Activated T-cell treated with anti-CD3 and anti-CD28 coated beads, Interleukin-2, amount 50 U/mL, for 4 hours (primary cell): ENCODE measurements at regions not wholly inside any gene's neighbourhood (a gene's known extent, or its start where the extent isn't known, plus 50 kb on each side); places are given as distances from the start of the nearest gene placed in this dataset.

Source experiments
- ATAC-seq, 2 donors: fragments of 200-7000 bp; cut with Tn5 transposase; one replicate each; pipeline ENCODE4 v1.10.0; 2021
- DNase-seq: peaks from one replicate; pipeline ENCODE4 v3.0.0-alpha.2; 2020
- H3K27me3 Mint-ChIP-seq: one replicate; pipeline ENCODE4 v1.8.0; 2021; ENCODE audit warnings: low read depth, mixed read lengths
- H3K36me3 Mint-ChIP-seq: one replicate; pipeline ENCODE4 v1.8.0; 2022; ENCODE audit warnings: mixed read lengths; ENCODE audit not compliant: insufficient read depth
- H3K4me1 Mint-ChIP-seq: one replicate; pipeline ENCODE4 v1.8.0; 2021; ENCODE audit warnings: low read depth, mixed read lengths
- H3K4me3 Mint-ChIP-seq: one replicate; pipeline ENCODE4 v1.8.0; 2021; ENCODE audit warnings: mild to moderate bottlenecking, moderate library complexity, mixed read lengths
- H3K9me3 Mint-ChIP-seq: one replicate; pipeline ENCODE4 v1.8.0; 2021; ENCODE audit warnings: mixed read lengths

DNA sequence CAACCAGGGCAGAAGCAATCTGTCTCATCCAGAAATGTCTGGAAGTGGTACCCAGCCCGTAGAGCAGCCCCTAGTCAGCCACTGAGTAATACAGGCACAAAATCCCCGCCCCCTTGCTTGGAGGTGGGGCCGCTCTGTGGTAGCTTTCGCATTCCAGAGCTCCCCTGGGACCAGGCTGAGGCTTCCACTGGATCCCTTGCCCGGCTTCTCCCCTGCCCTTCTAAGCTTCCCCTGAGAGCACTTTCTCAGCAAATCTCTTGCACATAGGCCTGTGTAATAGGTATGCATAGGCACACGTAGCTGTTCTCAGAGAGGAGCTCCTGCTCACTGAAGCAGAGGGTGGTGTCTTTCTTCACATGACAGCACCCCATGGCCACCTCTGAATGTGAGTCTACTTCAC, 144.2 kb downstream of the BMS1 start:
- Mint-ChIP-seq H3K36me3 (no peaks in the 10 kb centered on the region), H3K27me3 (peaks cover 29% of the 10 kb centered on the region), H3K4me1 (no peaks in the 10 kb centered on the region), H3K4me3 (no peak overlapping the region), H3K9me3 (peaks cover 10% of the 10 kb centered on the region)
- no peak for DNase-seq
- no peak for ATAC-seq

- H3K27me3 Mint-ChIP-seq, result peaks cover 35% of the 10 kb centered on the region
Measured at GRCh38 chr10:42928064-42928463, 145.5 kb downstream of the BMS1 start.

DNA sequence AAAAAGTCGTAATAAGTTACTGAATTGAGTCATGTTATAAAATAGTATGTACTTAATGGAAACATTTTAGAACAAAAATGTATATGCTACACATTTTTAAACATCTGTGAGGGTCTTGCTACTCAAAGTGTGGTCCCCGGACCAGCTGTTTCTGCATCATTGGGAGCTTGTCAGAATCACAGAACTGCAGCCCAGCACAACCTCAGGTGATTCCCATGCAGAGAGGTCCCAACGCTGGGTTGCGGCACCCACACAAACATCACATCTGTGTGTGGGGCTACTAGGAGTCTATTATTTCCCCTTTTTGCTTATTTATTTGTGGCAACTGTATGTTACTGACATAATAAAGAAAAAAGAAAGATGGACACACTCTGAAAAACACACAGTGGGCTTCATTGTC, 146.6 kb downstream of the BMS1 start:
- Mint-ChIP-seq H3K36me3 (no peaks in the 10 kb centered on the region), H3K27me3 (peaks cover 44% of the 10 kb centered on the region), H3K4me1 (peaks cover 9% of the 10 kb centered on the region), H3K9me3 (no peaks in the 10 kb centered on the region), H3K4me3 (no peak overlapping the region)
- DNase-seq, result no peak
- ATAC-seq, result no peak

More at GRCh38 chr10:42928064-42928463, 145.5 kb downstream of the BMS1 start:
- Mint-ChIP-seq H3K9me3 (peaks cover 1% of the 10 kb centered on the region), H3K4me3 (no peak overlapping the region), H3K4me1 (peaks cover 4% of the 10 kb centered on the region), H3K36me3 (no peaks in the 10 kb centered on the region)
- ATAC-seq, result no peak
- DNase-seq, result no peak

DNA sequence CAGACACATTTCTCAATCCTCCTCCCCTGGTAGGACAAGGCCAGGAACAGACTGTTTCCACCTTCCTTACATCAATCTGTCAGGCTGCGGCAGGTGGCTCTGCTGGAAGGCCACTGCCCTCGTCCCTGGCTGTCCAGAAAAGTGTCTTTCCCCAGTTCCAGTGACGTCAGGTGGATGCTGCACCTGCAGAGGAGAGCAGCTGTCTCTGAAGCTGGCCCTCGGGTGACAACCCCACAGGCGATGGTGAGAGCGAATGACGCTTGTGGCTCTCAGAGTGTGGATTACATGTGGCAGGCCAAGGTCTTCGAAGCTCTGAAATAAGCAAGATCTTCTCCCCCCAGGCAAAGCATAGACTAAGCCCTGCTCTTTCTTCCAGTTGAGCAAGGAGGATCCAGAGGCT, 146.9 kb upstream of the RET start:
- Mint-ChIP-seq H3K4me1 (peaks cover 11% of the 10 kb centered on the region), H3K36me3 (no peaks in the 10 kb centered on the region), H3K27me3 (peaks cover 50% of the 10 kb centered on the region), H3K9me3 (no peaks in the 10 kb centered on the region), H3K4me3 (no peak overlapping the region)
- DNase-seq (no peak), ATAC-seq (no peak)

GRCh38 chr10:42930516-42931192, 146.2 kb upstream of the RET start:
- no peaks in the 10 kb centered on the region for H3K36me3 Mint-ChIP-seq
- ATAC-seq (no peak), DNase-seq (no peak)
- H3K4me3 Mint-ChIP-seq, result no peak overlapping the region
- peaks cover 50% of the 10 kb centered on the region for H3K27me3 Mint-ChIP-seq
- peaks cover 11% of the 10 kb centered on the region for H3K4me1 Mint-ChIP-seq
- H3K9me3 Mint-ChIP-seq, result no peaks in the 10 kb centered on the region

GRCh38 chr10:42932116-42932515, 144.8 kb upstream of the RET start:
- DNase-seq, result no peak
- peaks cover 11% of the 10 kb centered on the region for H3K4me1 Mint-ChIP-seq
- no peaks in the 10 kb centered on the region for H3K36me3 Mint-ChIP-seq
- H3K27me3 Mint-ChIP-seq, result peaks cover 51% of the 10 kb centered on the region
- no peak overlapping the region for H3K4me3 Mint-ChIP-seq
- no peak for ATAC-seq
- no peaks in the 10 kb centered on the region for H3K9me3 Mint-ChIP-seq

DNA sequence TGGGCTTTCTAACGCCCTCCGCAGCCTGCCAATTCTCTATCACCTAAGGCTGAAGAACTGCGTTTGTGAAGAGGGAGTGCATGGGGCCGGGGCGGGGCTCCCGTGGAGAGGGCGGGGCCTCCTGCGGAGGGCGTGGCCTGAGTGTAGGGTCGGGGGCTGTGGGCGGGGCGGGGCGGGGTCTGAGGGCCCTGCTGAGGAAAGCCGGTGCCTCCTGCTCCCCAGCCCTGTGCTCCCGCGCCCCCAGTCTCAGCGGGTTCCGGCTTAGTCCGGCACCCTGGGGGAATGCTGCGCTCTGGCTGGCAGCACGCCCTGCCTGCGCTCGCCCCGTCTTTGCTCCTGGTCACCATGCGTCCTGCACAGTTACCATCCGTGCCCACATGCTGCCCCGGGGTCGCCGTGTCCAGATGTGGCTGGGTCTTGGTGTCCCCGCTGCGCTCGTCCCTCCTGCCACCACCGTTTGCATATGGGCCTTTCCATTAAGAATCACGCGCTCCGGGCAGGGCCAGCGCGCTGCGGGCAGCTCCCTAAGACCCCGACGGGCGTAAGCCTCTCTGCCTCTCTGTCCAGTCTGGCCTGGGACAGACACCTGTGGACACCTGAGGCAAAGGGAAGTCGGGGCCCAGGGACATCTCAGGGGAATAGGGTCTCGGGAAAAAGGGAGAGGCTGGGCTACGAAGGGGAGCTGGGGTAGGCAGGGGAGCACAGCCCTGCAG, 144.0 kb upstream of the RET start:
- Mint-ChIP-seq H3K4me1 (peaks cover 11% of the 10 kb centered on the region), H3K36me3 (no peaks in the 10 kb centered on the region), H3K27me3 (peaks cover 45% of the 10 kb centered on the region), H3K9me3 (no peaks in the 10 kb centered on the region), H3K4me3 (peak overlapping the region; percentile 74)
- ATAC-seq, result peak; percentile 65 to 72
- peak; percentile 67 for DNase-seq

- peak; percentile 38 for DNase-seq
- H3K9me3 Mint-ChIP-seq, result no peaks in the 10 kb centered on the region
Measured at GRCh38 chr10:42933448-42934340, 143.2 kb upstream of the RET start.

GRCh38 chr10:42934351-42934811, 142.5 kb upstream of the RET start:
- Mint-ChIP-seq H3K4me3 (no peak overlapping the region), H3K27me3 (peaks cover 39% of the 10 kb centered on the region)

More at GRCh38 chr10:42933448-42934340, 143.2 kb upstream of the RET start:
- peak; percentile 61 to 75 for ATAC-seq
- Mint-ChIP-seq H3K36me3 (no peaks in the 10 kb centered on the region), H3K27me3 (peaks cover 39% of the 10 kb centered on the region), H3K4me3 (peak overlapping the region; percentile 74), H3K4me1 (peaks cover 11% of the 10 kb centered on the region)

DNA sequence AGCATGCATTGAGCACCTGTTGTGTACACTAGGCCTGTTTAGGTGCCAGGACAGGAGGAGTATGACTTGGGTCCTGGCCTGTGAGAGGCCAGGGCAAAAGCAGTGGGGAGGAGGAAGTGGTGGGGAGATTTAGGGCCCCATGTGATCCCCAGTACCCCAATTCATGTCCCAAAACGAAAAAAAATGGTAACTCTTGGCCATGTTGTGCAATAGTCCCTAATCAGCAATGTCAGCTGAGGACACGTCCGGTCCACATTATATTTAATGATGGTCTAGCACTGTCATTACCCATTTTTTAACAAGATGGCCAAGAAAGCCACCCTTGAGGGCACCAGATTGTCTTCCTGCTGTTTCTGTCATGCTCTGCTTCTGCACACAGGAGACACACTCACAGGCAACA, 142.0 kb upstream of the RET start:
- Mint-ChIP-seq H3K27me3 (peaks cover 36% of the 10 kb centered on the region), H3K4me3 (no peak overlapping the region), H3K36me3 (no peaks in the 10 kb centered on the region), H3K9me3 (no peaks in the 10 kb centered on the region), H3K4me1 (peaks cover 11% of the 10 kb centered on the region)
- no peak for DNase-seq
- no peak for ATAC-seq

More at GRCh38 chr10:42934351-42934811, 142.5 kb upstream of the RET start:
- no peaks in the 10 kb centered on the region for H3K9me3 Mint-ChIP-seq
- DNase-seq, result no peak
- ATAC-seq, result no peak
- H3K36me3 Mint-ChIP-seq, result no peaks in the 10 kb centered on the region
- peaks cover 11% of the 10 kb centered on the region for H3K4me1 Mint-ChIP-seq

- H3K9me3 Mint-ChIP-seq, result no peaks in the 10 kb centered on the region
- ATAC-seq (no peak), DNase-seq (no peak)
- peaks cover 34% of the 10 kb centered on the region for H3K27me3 Mint-ChIP-seq
- H3K36me3 Mint-ChIP-seq, result no peaks in the 10 kb centered on the region
- no peak overlapping the region for H3K4me3 Mint-ChIP-seq
- peaks cover 11% of the 10 kb centered on the region for H3K4me1 Mint-ChIP-seq
Measured at GRCh38 chr10:42935466-42935865, 141.4 kb upstream of the RET start.

DNA sequence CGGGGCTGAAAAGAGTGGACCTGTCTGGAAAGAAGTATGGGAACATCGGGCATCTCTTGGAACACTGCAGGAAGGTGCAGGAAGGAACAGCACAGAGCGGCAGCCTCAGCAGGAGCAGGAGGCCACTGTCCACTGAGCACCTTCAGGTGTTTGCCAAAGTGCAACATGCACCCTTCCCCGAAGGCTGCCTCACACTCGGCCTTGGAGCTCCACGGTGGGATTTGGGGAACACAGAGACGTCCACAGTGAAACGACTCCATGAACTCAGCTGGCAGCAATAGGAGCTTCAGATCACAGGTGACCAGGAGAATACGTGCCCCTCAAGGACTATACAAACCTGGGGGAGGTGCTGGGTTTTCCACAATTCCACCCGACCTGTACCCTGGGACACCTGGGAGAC, 140.3 kb upstream of the RET start:
- H3K4me1 Mint-ChIP-seq, result peaks cover 11% of the 10 kb centered on the region
- no peak overlapping the region for H3K4me3 Mint-ChIP-seq
- H3K27me3 Mint-ChIP-seq, result peaks cover 30% of the 10 kb centered on the region
- no peaks in the 10 kb centered on the region for H3K9me3 Mint-ChIP-seq
- DNase-seq, result no peak
- H3K36me3 Mint-ChIP-seq, result no peaks in the 10 kb centered on the region
- ATAC-seq, result no peak

DNA sequence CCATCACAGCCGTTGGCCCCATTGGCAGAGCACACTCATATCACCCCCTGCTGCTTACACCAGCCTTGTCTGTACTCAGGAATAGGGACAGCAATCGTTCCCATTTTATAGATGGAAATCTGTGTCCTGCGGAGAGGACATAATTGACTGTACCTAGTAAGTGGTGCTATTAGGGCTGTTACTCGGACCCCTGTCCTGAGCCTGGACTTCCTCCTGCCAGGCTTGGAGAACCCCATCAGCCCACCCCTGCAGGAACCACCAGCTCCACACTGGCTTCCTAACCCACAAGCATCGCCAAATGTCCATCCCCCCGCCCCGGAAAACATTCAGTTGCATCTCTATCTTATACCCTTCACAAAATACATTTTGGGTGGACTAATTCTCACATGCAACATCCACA, 139.8 kb upstream of the RET start:
- no peak overlapping the region for H3K4me3 Mint-ChIP-seq
- no peaks in the 10 kb centered on the region for H3K36me3 Mint-ChIP-seq
- no peaks in the 10 kb centered on the region for H3K9me3 Mint-ChIP-seq
- no peak for ATAC-seq
- H3K4me1 Mint-ChIP-seq, result peaks cover 11% of the 10 kb centered on the region
- no peak for DNase-seq
- peaks cover 26% of the 10 kb centered on the region for H3K27me3 Mint-ChIP-seq

DNA sequence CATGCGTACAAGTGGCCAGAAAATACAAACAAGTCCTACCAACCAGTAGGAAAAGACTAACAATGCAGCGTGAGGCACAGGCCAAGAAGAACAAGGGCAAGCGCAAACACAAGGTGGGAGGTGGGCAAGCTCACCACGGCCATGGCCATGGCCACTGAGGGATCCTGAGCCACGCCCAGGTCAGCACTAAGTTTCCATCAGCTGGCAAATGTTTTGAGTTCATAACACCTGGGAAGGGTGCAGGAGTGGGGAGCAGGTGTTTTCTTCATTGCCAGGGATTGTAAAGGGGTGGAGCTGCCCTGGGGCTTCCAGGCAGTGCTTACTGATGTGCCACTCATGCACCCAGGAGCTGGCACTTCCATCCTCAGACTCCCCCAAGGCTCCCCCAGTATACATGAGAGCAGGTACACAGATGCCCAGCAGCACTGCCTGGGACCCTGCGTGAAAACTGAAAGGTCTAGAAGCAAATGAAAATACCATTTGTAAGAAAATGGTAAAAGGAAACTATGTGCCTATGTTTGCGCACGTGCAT, 139.2 kb upstream of the RET start:
- Mint-ChIP-seq H3K27me3 (peaks cover 23% of the 10 kb centered on the region), H3K9me3 (no peaks in the 10 kb centered on the region), H3K36me3 (no peaks in the 10 kb centered on the region), H3K4me3 (no peak overlapping the region), H3K4me1 (peaks cover 10% of the 10 kb centered on the region)
- no peak for ATAC-seq
- DNase-seq, result no peak
